Cardiac fibroblast (primary cell): ENCODE measurements at regions not wholly inside any gene's neighbourhood (a gene's known extent, or its start where the extent isn't known, plus 50 kb on each side); places are given as distances from the start of the nearest gene placed in this dataset.
A peak's percentile ranks its signal among the peaks of the same experiment; 100 is the strongest.

Experiments used
- DNase-seq, 2 donors: peaks; one replicate each; pipeline versions ENCODE4 v3.0.0 to v3.0.0-alpha.2; 2010; ENCODE audit warnings: low read depth in 2 of 2
- H3K4me3 ChIP-seq, 2 donors: replicated peaks in 1 of 2; 1 replicate in 1 of 2; 2 replicates in 1 of 2; pipeline ENCODE4 v1.5.1; 2011; ENCODE audit warnings: low read depth in 2 of 2, low read length in 2 of 2, mild to moderate bottlenecking in 2 of 2, moderate library complexity in 1 of 2
- CTCF ChIP-seq: IDR thresholded peaks from one replicate; pipeline ENCODE4 v1.5.1; 2011; ENCODE audit warnings: low read depth, mild to moderate bottlenecking, low read length, inconsistent platforms

- no peak overlapping the region for H3K4me3 ChIP-seq
- TF ChIP-seq CTCF, result no peak
- DNase-seq, result no peak
Measured at GRCh38 chr21:39007532-39007931, 175.7 kb downstream of the PSMG1 start.

GRCh38 chr21:39006571-39007311, 176.5 kb downstream of the PSMG1 start:
- peak; percentile 64 to 97 for DNase-seq
- H3K4me3 ChIP-seq, result no peak overlapping the region
- TF ChIP-seq CTCF, result no peak

- H3K4me3 ChIP-seq, result no peak overlapping the region
- DNase-seq, result no peak
- TF ChIP-seq CTCF, result no peak
Measured at GRCh38 chr21:39005502-39005787, 177.8 kb downstream of the PSMG1 start.

GRCh38 chr21:39004634-39005501, 178.4 kb downstream of the PSMG1 start:
- no peak overlapping the region for H3K4me3 ChIP-seq
- DNase-seq, result peak; percentile 28 to 94
- TF ChIP-seq CTCF, result no peak

GRCh38 chr21:39003982-39004633, 179.1 kb downstream of the PSMG1 start:
- TF ChIP-seq CTCF, result no peak
- peak; percentile 76 to 88 for DNase-seq
- H3K4me3 ChIP-seq, result no peak overlapping the region

GRCh38 chr21:39001341-39001740, 181.9 kb downstream of the PSMG1 start:
- TF ChIP-seq CTCF, result no peak
- H3K4me3 ChIP-seq, result no peak overlapping the region
- DNase-seq, result peak in 1 of 2 donors; percentile 19
